ENCODE measurements at regions not wholly inside any gene's neighbourhood (a gene's known extent, or its start where the extent isn't known, plus 50 kb on each side); places are given as distances from the start of the nearest gene placed in this dataset.

GRCh38 chr2:55107436-55107835 lies 57.2 kb upstream of the RTN4 start:
- TF ChIP-seq REST (IDR thresholded peaks at IDR 0.05; ENCODE audit: insufficient read depth in 1 of 2, low read depth in 2 of 2, low read length in 2 of 2), result no peak
- TF ChIP-seq POLR2AphosphoS5 (IDR thresholded peaks at IDR 0.05; ENCODE audit: low read depth, low read length), result no peak
- no peak for TF ChIP-seq TAF1 (IDR thresholded peaks at IDR 0.05; ENCODE audit: borderline replicate concordance, insufficient read depth, low read length)
- TF ChIP-seq SIN3A (IDR thresholded peaks at IDR 0.05; ENCODE audit: borderline replicate concordance, insufficient read depth, low read length), result no peak
